ENCODE measurements at regions not wholly inside any gene's neighbourhood (a gene's known extent, or its start where the extent isn't known, plus 50 kb on each side); places are given as distances from the start of the nearest gene placed in this dataset.
A peak's percentile ranks its signal among the peaks of the same experiment; 100 is the strongest.

DNA sequence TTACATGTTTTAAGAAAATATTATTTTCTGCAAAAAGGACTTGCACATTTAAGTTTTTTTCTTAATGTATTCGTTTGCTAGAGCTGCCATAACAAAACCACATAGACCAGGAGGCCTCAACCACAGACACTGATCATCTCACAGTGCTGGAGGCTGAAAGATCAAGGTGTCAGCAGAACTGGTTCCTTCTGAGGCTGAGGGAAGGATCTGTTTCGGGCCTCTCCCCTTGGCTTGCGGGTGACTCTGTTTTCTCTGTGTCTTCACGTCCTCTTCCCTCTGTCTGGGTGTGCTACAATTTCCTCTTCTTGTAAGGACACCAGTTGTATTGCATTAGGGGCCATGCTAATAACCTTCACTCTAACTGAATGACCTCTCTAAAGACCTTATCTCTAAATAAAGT, 364.2 kb downstream of the IRS2 start:
- no peak for TF ChIP-seq CTCF (conservative IDR thresholded peaks at IDR 0.05; ENCODE audit: low read depth)
- DNase-seq (ENCODE audit: low spot score): no peak
- POLR2A ChIA-PET (ENCODE audit: low non-redundant PET): interaction anchor here (0.6 kb wide), 1 partner anchor 64 kb away, joined by 3 read pairs; no protein-coding TSS in a partner anchor
- H3K27ac ChIP-seq: no peak overlapping the region
- CTCF ChIA-PET: interaction anchor here (0.6 to 0.7 kb wide), 2 partner anchors 170 to 192 kb away, joined by 3 read pairs; no protein-coding TSS in a partner anchor

GRCh38 chr13:109419896-109420295, 366.5 kb downstream of the IRS2 start:
- ChIA-PET CTCF (interaction anchor here (0.8 kb wide), 1 partner anchor 59 kb away, joined by 3 read pairs; no protein-coding TSS in a partner anchor), POLR2A (ENCODE audit: low non-redundant PET) (no interaction called here)
- no peak overlapping the region for H3K27ac ChIP-seq
- peak; percentile 8 for DNase-seq (ENCODE audit: low spot score)
- TF ChIP-seq CTCF (conservative IDR thresholded peaks at IDR 0.05; ENCODE audit: low read depth): no peak

DNA sequence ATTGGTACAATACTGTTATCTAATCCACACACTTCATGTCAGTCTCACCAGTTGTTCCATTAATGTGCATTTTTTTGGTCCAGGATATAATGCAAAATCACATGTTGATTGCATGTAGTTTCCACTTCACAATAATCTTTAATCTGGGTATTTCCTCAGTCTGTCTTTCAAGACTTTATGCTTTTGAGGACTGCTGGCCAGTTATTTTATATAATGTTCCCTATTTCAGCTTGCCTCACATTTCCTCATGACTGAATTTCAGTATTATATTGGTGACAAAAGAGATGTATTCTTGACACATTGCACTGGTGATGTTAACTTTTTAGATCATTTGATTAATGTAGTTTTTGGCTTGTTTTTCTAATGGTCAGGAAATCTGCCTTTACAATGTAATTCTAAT, 368.3 kb downstream of the IRS2 start:
- H3K27ac ChIP-seq: no peak overlapping the region
- TF ChIP-seq CTCF (conservative IDR thresholded peaks at IDR 0.05; ENCODE audit: low read depth): no peak
- DNase-seq (ENCODE audit: low spot score): no peak
- ChIA-PET POLR2A (ENCODE audit: low non-redundant PET) (no interaction called here), CTCF (no interaction called here)

- DNase-seq (ENCODE audit: low spot score): no peak
- TF ChIP-seq CTCF (conservative IDR thresholded peaks at IDR 0.05; ENCODE audit: low read depth): no peak
- H3K27ac ChIP-seq: no peak overlapping the region
- POLR2A ChIA-PET (ENCODE audit: low non-redundant PET): no interaction called here
- CTCF ChIA-PET: interaction anchor here (0.7 kb wide), 1 partner anchor 107 kb away, joined by 3 read pairs; no protein-coding TSS in a partner anchor
These were observed 370.4 kb downstream of the IRS2 start for GRCh38 chr13:109416001-109416400.

- TF ChIP-seq CTCF (conservative IDR thresholded peaks at IDR 0.05; ENCODE audit: low read depth): no peak
- CTCF ChIA-PET: interaction anchor here (0.6 to 0.7 kb wide), 3 partner anchors 18 to 988 kb away, joined by 3 to 10 read pairs (median 4); no protein-coding TSS in a partner anchor
- POLR2A ChIA-PET (ENCODE audit: low non-redundant PET): no interaction called here
- no peak for DNase-seq (ENCODE audit: low spot score)
- no peak overlapping the region for H3K27ac ChIP-seq
These were observed 371.3 kb downstream of the IRS2 start for GRCh38 chr13:109415057-109415456.

DNA sequence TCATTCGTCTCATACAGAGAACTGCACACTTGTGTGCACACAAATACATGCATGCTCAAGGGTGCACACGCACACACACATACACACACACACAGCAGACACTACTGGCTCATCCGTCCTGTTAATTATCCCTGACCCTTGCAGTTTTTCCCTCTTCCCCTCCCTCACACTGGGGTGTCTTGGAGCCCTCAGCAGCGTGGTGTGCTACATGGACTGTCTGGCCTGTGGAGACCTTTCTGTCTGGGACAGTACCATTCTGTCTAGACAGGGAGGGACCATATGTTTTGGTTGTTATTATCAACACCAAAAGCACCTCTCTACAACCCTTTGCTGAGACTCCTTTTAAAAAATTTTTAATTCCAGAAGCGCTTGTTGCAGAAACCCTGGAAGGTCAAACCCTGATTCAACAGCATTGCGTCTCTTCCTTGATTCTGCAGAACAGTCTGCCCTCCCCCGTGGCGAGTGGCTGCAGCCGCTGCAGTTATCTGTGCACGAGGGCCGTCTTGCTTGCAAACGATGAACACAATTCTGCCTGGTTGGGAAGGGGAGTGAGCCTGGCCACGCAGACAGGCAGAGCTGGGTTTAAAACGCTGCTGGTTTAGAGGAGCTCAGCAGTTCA, 374.0 kb downstream of the IRS2 start:
- ChIA-PET POLR2A (ENCODE audit: low non-redundant PET) (no interaction called here), CTCF (no interaction called here)
- TF ChIP-seq CTCF (conservative IDR thresholded peaks at IDR 0.05; ENCODE audit: low read depth): no peak
- no peak overlapping the region for H3K27ac ChIP-seq
- peak; percentile 12 for DNase-seq (ENCODE audit: low spot score)
